OCI-LY7 (cell line): ENCODE measurements at regions not wholly inside any gene's neighbourhood (a gene's known extent, or its start where the extent isn't known, plus 50 kb on each side); places are given as distances from the start of the nearest gene placed in this dataset.

Source experiments
- BruUV-seq: library from RNA; stranded (reverse); fragments of 400-500 nt; replicated peaks from 2 replicates; lab custom pipeline; 2021; lab: Mats Ljungman, UMichigan
- CTCF ChIA-PET: fragments of 300-600 bp; sonication (Branson Sonifier 250); formaldehyde crosslinking; loops from one replicate; lab custom pipeline; 2022; ENCODE audit warnings: antibody characterized with exemption; ENCODE audit not compliant: unreplicated experiment; lab: Charles Lee
- POLR2A ChIA-PET: fragments of 300-600 bp; sonication (Branson Sonifier 250); formaldehyde crosslinking; loops from one replicate; lab custom pipeline; 2022; ENCODE audit warnings: antibody characterized with exemption; lab: Charles Lee
- DNase-seq: peaks from one replicate; pipeline ENCODE4 v3.0.0-alpha.2; 2015; ENCODE audit warnings: low spot score
- H2AFZ ChIP-seq: fragments of 200-600 bp; sonication (generic), shearing (Covaris generic); 2 replicates; pipeline ENCODE4 v1.6.1; 2014; ENCODE audit warnings: mild to moderate bottlenecking, antibody characterized with exemption, low read length, moderate library complexity
- H3K27ac ChIP-seq: fragments of 200-600 bp; sonication (generic); 2 replicates; pipeline ENCODE4 v1.5.1; 2014; ENCODE audit warnings: mixed run types, low read depth, mild to moderate bottlenecking, moderate library complexity, low read length, inconsistent platforms; ENCODE audit not compliant: poor library complexity, severe bottlenecking
- H3K36me3 ChIP-seq: fragments of 200-600 bp; sonication (generic); 2 replicates; pipeline ENCODE4 v1.6.1; 2014; ENCODE audit warnings: mild to moderate bottlenecking, antibody characterized with exemption, low read length, moderate library complexity, mixed read lengths; ENCODE audit not compliant: insufficient read depth
- H3K4me1 ChIP-seq: fragments of 200-600 bp; sonication (generic); 2 replicates; pipeline ENCODE4 v1.5.1; 2014; ENCODE audit warnings: mild to moderate bottlenecking, low read length; ENCODE audit not compliant: insufficient read depth, poor library complexity, severe bottlenecking
- H3K4me2 ChIP-seq: fragments of 200-600 bp; sonication (generic); 2 replicates; pipeline ENCODE4 v1.6.1; 2014; ENCODE audit warnings: mild to moderate bottlenecking, low read length
- H3K4me3 ChIP-seq: fragments of 200-600 bp; sonication (generic); 2 replicates; pipeline ENCODE4 v1.5.1; 2014; ENCODE audit warnings: mild to moderate bottlenecking, low read depth, low read length; ENCODE audit not compliant: poor library complexity, severe bottlenecking
- H3K79me2 ChIP-seq: fragments of 200-600 bp; sonication (generic); 2 replicates; pipeline ENCODE4 v1.6.1; 2016; ENCODE audit warnings: low read depth, mild to moderate bottlenecking, low read length, moderate library complexity, mixed read lengths; ENCODE audit not compliant: insufficient read depth
- H3K9me2 ChIP-seq: fragments of 200-600 bp; sonication (generic); 2 replicates; pipeline ENCODE4 v1.6.1; 2016; ENCODE audit warnings: mild to moderate bottlenecking, low read length, mixed read lengths; ENCODE audit not compliant: insufficient read depth
- H3K9me3 ChIP-seq: fragments of 200-600 bp; sonication (generic); 2 replicates; pipeline ENCODE4 v1.6.1; 2014; ENCODE audit warnings: mild to moderate bottlenecking, mixed run types, low read length, mixed read lengths
- H4K20me1 ChIP-seq: fragments of 200-600 bp; sonication (generic); 2 replicates; pipeline ENCODE4 v1.6.1; 2014; ENCODE audit warnings: mild to moderate bottlenecking, antibody characterized with exemption, low read length, moderate library complexity, mixed read lengths; ENCODE audit not compliant: insufficient read depth
- EZH2phosphoT487 ChIP-seq: fragments of 200-600 bp; sonication (generic); IDR thresholded peaks from 2 replicates; pipeline ENCODE4 v1.6.1; 2018; ENCODE audit warnings: low read depth, borderline replicate concordance, mild to moderate bottlenecking, mixed run types, antibody characterized with exemption, low read length, moderate library complexity, mixed read lengths
- intact Hi-C: fragments of 100-400 bp; cut with micrococcal nuclease; formaldehyde crosslinking; loops from one replicate; pipeline ENCODE4 v1.10.0; 2022; ENCODE audit not compliant: unreplicated experiment
- TF ChIP-seq, protein P1 (sequence below): fragments of 200-600 bp; sonication (generic); conservative IDR thresholded peaks from 2 replicates; pipeline ENCODE4 v1.5.1; 2014; ENCODE audit warnings: mild to moderate bottlenecking, antibody characterized with exemption, low read length, moderate library complexity, mixed read lengths

DNA sequence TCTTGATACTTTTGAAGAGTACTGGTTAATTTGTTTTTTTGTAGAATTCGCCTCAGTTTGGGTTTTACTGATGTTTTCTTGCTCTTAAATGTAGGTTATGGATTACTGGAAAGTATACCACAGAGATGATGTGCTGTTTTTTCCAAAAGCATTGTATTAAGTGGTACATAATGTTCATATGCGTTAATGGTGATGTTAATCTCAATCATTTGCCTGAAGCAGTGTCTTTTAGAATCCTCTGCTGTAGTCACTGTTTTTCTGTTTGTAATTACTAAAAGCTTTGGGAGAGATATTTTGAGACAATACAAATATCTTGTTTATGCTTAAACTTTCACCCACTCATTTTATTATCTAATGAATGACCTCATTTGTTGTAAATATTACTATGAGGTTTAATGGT is 163.4 kb upstream of the LRP1B start:
- DNase-seq: no peak
- Histone ChIP-seq H3K9me3 (no peaks in the 10 kb centered on the region), H3K4me1 (no peaks in the 10 kb centered on the region), H4K20me1 (no peaks in the 10 kb centered on the region), H3K79me2 (no peaks in the 10 kb centered on the region), H3K36me3 (no peaks in the 10 kb centered on the region), H3K9me2 (no peaks in the 10 kb centered on the region), H3K4me3 (no peak overlapping the region), H3K27ac (no peak overlapping the region), H2AFZ (no peak overlapping the region), H3K4me2 (no peak overlapping the region)
- CTCF ChIA-PET: no interaction called here
- no TSS peak for BruUV-seq
- POLR2A ChIA-PET: interaction anchor here (0.7 kb wide), 1 partner anchor 63 kb away, joined by 3 read pairs; no protein-coding TSS in a partner anchor
- intact Hi-C loops: no loop called here
- no peak for TF ChIP-seq EZH2phosphoT487
- TF ChIP-seq, protein P1, sequence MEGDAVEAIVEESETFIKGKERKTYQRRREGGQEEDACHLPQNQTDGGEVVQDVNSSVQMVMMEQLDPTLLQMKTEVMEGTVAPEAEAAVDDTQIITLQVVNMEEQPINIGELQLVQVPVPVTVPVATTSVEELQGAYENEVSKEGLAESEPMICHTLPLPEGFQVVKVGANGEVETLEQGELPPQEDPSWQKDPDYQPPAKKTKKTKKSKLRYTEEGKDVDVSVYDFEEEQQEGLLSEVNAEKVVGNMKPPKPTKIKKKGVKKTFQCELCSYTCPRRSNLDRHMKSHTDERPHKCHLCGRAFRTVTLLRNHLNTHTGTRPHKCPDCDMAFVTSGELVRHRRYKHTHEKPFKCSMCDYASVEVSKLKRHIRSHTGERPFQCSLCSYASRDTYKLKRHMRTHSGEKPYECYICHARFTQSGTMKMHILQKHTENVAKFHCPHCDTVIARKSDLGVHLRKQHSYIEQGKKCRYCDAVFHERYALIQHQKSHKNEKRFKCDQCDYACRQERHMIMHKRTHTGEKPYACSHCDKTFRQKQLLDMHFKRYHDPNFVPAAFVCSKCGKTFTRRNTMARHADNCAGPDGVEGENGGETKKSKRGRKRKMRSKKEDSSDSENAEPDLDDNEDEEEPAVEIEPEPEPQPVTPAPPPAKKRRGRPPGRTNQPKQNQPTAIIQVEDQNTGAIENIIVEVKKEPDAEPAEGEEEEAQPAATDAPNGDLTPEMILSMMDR: no peak

DNA sequence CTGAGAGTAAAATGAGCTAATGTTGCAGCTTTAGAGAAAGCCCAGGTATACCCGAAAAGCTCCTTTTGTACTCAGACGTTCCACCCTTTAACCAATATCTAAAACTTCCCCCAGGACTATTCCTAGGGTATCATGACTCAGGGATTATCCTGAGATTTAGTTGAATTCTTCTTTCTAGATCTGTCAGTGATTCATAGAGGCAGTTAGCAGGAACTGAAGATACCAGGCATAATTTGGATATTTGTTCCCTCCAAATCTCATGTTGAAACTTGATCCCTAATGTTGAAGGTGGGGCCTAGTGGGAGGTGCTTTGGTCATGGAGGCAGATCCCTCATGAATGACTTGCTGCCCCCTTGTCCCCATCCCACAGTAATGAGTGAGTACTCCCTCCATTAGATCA is 161.2 kb upstream of the LRP1B start:
- H3K4me2 ChIP-seq: no peak overlapping the region
- H3K9me2 ChIP-seq: no peaks in the 10 kb centered on the region
- H2AFZ ChIP-seq: no peak overlapping the region
- no peak overlapping the region for H3K27ac ChIP-seq
- H3K79me2 ChIP-seq: no peaks in the 10 kb centered on the region
- CTCF ChIA-PET: no interaction called here
- no peaks in the 10 kb centered on the region for H3K36me3 ChIP-seq
- POLR2A ChIA-PET: interaction anchor here (0.7 kb wide), 1 partner anchor 459 kb away, joined by 3 read pairs; no protein-coding TSS in a partner anchor
- BruUV-seq: no TSS peak
- no peak for TF ChIP-seq EZH2phosphoT487
- TF ChIP-seq, protein P1: no peak
- no peak overlapping the region for H3K4me3 ChIP-seq
- DNase-seq: no peak
- H3K4me1 ChIP-seq: no peaks in the 10 kb centered on the region
- H3K9me3 ChIP-seq: no peaks in the 10 kb centered on the region
- intact Hi-C loops: no loop called here
- H4K20me1 ChIP-seq: no peaks in the 10 kb centered on the region

DNA sequence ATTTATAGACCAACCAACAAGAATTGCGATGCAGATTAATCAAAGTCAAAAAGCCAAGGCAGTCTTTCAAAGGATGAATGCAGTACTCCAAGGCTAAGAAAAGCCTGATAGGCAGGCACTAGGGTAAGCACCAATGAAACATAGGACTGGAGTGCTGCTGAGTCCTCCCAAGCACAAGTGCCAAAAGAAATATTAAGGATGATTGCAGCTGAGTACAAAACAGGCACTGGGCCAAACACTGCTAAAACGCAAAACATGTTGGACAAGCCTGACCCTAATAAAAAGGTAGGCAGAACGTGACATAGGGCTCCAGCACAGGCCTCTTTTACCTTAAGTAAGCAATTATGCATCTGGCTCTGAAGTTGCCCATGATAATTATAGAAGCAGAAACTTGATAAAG is 160.1 kb upstream of the LRP1B start:
- ChIA-PET POLR2A (interaction anchor here (0.5 to 0.6 kb wide), 2 partner anchors 21 to 977 kb away, joined by 3 read pairs; no protein-coding TSS in a partner anchor), CTCF (no interaction called here)
- TF ChIP-seq, protein P1: no peak
- TF ChIP-seq EZH2phosphoT487: no peak
- Histone ChIP-seq H3K9me2 (no peaks in the 10 kb centered on the region), H3K4me1 (no peaks in the 10 kb centered on the region), H3K36me3 (no peaks in the 10 kb centered on the region), H3K79me2 (no peaks in the 10 kb centered on the region), H3K4me2 (no peak overlapping the region), H3K4me3 (no peak overlapping the region), H2AFZ (no peak overlapping the region), H4K20me1 (no peaks in the 10 kb centered on the region), H3K27ac (no peak overlapping the region), H3K9me3 (no peaks in the 10 kb centered on the region)
- no peak for DNase-seq
- no TSS peak for BruUV-seq
- intact Hi-C loops: no loop called here
